Kidney (tissue), 13 donors: ENCODE measurements at regions not wholly inside any gene's neighbourhood (a gene's known extent, or its start where the extent isn't known, plus 50 kb on each side); places are given as distances from the start of the nearest gene placed in this dataset.
A peak's percentile ranks its signal among the peaks of the same experiment; 100 is the strongest.

Experiments used
- DNase-seq, 5 donors: peaks; one replicate each; pipeline ENCODE4 v3.0.0-alpha.2; 2013 to 2020
- FAIRE-seq: peaks from 2 replicates; lab custom pipeline; 2012; peaks lifted over from hg19 to GRCh38; lab: Jason Lieb, UNC
- H3K27ac ChIP-seq, 2 donors: one replicate each; pipeline ENCODE4 v1.7.0; 2013; ENCODE audit warnings: low read depth in 2 of 2, low read length in 2 of 2, inconsistent platforms in 1 of 2
- H3K27me3 ChIP-seq: one replicate; pipeline ENCODE4 v1.7.1; 2013; ENCODE audit warnings: low read length, inconsistent platforms; ENCODE audit not compliant: control insufficient read depth, insufficient read depth
- H3K36me3 ChIP-seq, 3 donors: one replicate each; pipeline versions ENCODE4 v1.7.0 to v1.7.1; 2013; ENCODE audit warnings: low read length in 3 of 3, control low read depth in 1 of 3, inconsistent platforms in 1 of 3; ENCODE audit not compliant: insufficient read depth in 3 of 3, control insufficient read depth in 2 of 3
- H3K4me1 ChIP-seq, 3 donors: one replicate each; pipeline versions ENCODE4 v1.7.0 to v1.7.1; 2013; ENCODE audit warnings: low read length in 3 of 3, inconsistent platforms in 1 of 3, low read depth in 1 of 3; ENCODE audit not compliant: control insufficient read depth in 2 of 3, insufficient read depth in 2 of 3
- H3K4me3 ChIP-seq, 3 donors: one replicate each; pipeline versions ENCODE4 v1.7.0 to v1.8.1; 2013; ENCODE audit warnings: low read length in 3 of 3, control low read depth in 1 of 3, inconsistent platforms in 1 of 3
- H3K9ac ChIP-seq, 3 donors: one replicate each; pipeline versions ENCODE4 v1.7.0 to v1.7.1; 2013; ENCODE audit warnings: low read length in 3 of 3, control low read depth in 1 of 3, inconsistent platforms in 1 of 3
- H3K9me3 ChIP-seq, 3 donors: one replicate each; pipeline versions ENCODE4 v1.7.0 to v1.7.1; 2013; ENCODE audit warnings: low read length in 3 of 3, control low read depth in 1 of 3, inconsistent platforms in 1 of 3; ENCODE audit not compliant: control insufficient read depth in 2 of 3, insufficient read depth in 1 of 3
- intact Hi-C: fragments of 100-400 bp; cut with DNase I; formaldehyde crosslinking; loops from one replicate; pipeline ENCODE4 v1.11.1; 2022
- TF ChIP-seq, protein P1 (sequence below): IDR thresholded peaks from 3 replicates; pipeline ENCODE4 v1.5.1; 2012; ENCODE audit warnings: mild to moderate bottlenecking, moderate library complexity, borderline replicate concordance; ENCODE audit not compliant: insufficient read depth; ENCODE audit errors: extremely low read depth
- donor health status: control.
- donor health status: control.
- donor health status: control.
- donor health status: control.
- donor health status: control.
- donor health status: DM: yes; HTN: yes; CAD: no.
- donor health status: Normal renal cell carcinoma (clear cell type).

DNA sequence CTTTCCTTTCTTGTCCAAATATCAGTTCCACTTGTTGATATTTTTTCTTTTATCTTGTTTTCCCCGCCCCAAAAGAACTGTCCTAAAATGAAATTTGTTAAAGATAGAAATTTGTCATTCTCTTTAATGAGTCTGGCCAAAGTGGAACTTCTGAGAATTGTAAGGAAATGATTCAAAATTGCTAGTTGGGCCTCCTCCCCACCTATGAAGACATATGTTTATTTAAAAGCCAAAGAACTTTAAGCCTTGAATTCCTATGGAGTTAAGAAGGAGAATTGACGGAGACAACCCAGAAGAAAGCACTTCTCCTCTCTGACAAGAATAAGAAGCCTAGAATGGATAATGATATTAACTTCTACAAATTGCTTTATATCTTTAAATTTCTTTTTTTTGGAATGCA, 59.1 kb upstream of the ALDH1A1 start:
- H3K4me1 ChIP-seq = no peaks in the 10 kb centered on the region
- TF ChIP-seq, protein P1, sequence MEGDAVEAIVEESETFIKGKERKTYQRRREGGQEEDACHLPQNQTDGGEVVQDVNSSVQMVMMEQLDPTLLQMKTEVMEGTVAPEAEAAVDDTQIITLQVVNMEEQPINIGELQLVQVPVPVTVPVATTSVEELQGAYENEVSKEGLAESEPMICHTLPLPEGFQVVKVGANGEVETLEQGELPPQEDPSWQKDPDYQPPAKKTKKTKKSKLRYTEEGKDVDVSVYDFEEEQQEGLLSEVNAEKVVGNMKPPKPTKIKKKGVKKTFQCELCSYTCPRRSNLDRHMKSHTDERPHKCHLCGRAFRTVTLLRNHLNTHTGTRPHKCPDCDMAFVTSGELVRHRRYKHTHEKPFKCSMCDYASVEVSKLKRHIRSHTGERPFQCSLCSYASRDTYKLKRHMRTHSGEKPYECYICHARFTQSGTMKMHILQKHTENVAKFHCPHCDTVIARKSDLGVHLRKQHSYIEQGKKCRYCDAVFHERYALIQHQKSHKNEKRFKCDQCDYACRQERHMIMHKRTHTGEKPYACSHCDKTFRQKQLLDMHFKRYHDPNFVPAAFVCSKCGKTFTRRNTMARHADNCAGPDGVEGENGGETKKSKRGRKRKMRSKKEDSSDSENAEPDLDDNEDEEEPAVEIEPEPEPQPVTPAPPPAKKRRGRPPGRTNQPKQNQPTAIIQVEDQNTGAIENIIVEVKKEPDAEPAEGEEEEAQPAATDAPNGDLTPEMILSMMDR = no peak
- H3K36me3 ChIP-seq = no peaks in the 10 kb centered on the region
- no peak for DNase-seq
- H3K27me3 ChIP-seq = no peaks in the 10 kb centered on the region
- intact Hi-C loops = no loop called here
- H3K4me3 ChIP-seq = no peak overlapping the region
- H3K27ac ChIP-seq = no peak overlapping the region
- no peak for FAIRE-seq
- H3K9me3 ChIP-seq = no peaks in the 10 kb centered on the region
- H3K9ac ChIP-seq = no peak overlapping the region

DNA sequence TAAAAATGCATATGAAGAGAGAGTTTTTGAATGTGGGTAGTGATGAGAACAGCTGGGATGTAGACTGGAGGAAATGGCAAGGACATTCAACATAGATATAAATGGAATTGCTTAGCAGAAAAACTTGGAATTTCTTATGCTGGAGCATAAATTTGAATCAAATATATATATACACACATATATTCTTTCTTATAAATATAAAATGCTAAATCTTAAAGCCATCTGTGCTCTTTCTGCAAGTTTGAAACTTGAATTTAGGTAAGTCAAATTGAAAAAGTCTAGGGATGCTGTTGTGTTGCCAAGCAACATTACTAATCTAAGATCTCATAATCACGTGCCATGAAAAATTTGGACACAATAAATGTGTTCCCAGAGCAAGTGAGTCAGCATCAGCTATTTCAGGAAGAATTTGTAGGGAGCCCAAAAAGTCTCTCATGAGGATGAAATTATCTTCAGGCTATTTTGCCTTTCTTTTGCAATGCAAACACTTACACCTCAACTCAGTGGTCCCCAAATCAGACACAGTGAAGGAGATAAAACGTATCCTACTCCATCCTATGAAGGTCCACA, 58.4 kb upstream of the ALDH1A1 start:
- Histone ChIP-seq H3K4me3 (no peak overlapping the region), H3K9me3 (no peaks in the 10 kb centered on the region), H3K27ac (no peak overlapping the region), H3K4me1 (no peaks in the 10 kb centered on the region), H3K27me3 (no peaks in the 10 kb centered on the region), H3K36me3 (no peaks in the 10 kb centered on the region), H3K9ac (no peak overlapping the region)
- DNase-seq = no peak
- FAIRE-seq = no peak
- intact Hi-C loops = no loop called here
- TF ChIP-seq, protein P1 = no peak

DNA sequence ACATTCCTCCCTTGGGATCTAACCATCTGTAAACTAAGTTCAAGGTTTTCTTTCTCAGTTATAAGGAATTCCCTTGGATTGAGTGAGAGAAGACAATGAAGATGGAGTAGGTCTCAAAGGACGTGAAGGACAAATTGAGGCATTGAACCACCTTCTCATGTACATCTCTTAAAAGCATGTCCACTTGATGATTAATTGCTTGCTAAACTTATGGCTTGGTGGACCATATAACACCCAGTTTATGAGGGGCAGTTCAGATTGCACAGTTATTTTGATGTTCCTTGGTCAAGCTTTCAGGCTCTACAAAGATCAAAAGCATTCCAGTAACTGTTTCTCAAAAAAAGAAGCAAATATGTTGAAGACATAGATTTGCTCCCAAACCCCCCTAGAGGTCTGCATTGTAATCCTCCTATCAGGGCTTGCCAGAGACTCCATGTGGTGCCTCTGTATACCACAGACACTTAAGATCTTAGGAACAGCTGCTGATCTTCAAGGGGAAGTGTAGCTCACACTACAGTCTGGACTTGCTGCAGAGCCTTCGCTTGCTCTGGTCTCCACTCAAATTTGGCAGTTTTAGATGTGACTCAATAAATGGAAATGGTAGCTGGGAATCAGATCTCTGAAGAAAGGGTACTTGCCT, 56.9 kb upstream of the ALDH1A1 start:
- no peaks in the 10 kb centered on the region for H3K27me3 ChIP-seq
- no peak overlapping the region for H3K4me3 ChIP-seq
- no peaks in the 10 kb centered on the region for H3K4me1 ChIP-seq
- TF ChIP-seq, protein P1 = no peak
- H3K27ac ChIP-seq = no peak overlapping the region
- no peak overlapping the region for H3K9ac ChIP-seq
- H3K9me3 ChIP-seq = no peaks in the 10 kb centered on the region
- no peaks in the 10 kb centered on the region for H3K36me3 ChIP-seq
- no peak for FAIRE-seq
- intact Hi-C loops = no loop called here
- DNase-seq = peak in 1 of 5 donors; percentile 11
